Jurkat, Clone E6-1 (cell line): ENCODE measurements at regions not wholly inside any gene's neighbourhood (a gene's known extent, or its start where the extent isn't known, plus 50 kb on each side); places are given as distances from the start of the nearest gene placed in this dataset.

ENCODE experiments used
- DNase-seq: peaks from one replicate; pipeline ENCODE4 v3.0.0-alpha.2; 2011; ENCODE audit warnings: low read depth, low spot score
- H3K4me3 ChIP-seq: 2 replicates; pipeline ENCODE4 v1.5.1; 2011; ENCODE audit warnings: mild to moderate bottlenecking, low read length, control low read depth, moderate library complexity

DNA sequence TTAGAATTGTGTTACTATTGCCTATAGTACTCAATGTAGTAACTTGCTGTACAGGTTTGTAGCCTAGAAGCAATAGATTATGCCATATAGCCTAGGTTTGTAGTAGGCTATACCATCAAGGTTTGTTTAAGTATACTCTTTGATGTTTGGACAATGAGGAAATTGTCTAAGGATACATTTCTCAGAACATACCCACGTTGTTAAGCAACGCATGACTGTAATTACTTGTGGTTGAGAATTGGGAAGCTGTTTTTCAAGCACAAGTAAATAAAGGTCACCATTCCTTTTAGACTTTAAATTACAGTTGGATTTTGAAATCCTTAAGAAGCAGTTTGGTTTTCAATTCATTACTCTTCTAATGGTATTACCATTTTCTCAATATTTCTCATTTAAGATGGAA, 89.8 kb upstream of the KCNH7 start:
- no peak for DNase-seq
- H3K4me3 ChIP-seq = no peak overlapping the region

DNA sequence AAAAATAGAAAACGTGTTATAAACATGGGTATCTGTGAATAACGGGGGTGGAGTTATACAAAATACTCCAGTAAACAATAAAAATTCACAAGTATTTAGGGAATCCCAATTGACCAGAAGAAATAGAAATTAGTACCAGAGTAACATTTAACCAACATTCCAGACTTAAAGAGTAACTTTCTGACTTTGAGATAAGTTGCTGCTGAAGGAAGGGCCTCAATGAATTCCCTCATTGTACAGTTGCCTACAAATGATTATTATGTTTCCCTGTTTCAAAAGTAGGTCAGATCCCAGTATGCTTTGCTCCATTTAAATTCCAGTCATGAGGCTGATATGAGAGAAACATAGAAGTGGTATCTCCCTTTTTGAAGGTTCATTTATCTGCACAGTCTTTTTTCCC, 88.3 kb upstream of the KCNH7 start:
- DNase-seq = no peak

DNA sequence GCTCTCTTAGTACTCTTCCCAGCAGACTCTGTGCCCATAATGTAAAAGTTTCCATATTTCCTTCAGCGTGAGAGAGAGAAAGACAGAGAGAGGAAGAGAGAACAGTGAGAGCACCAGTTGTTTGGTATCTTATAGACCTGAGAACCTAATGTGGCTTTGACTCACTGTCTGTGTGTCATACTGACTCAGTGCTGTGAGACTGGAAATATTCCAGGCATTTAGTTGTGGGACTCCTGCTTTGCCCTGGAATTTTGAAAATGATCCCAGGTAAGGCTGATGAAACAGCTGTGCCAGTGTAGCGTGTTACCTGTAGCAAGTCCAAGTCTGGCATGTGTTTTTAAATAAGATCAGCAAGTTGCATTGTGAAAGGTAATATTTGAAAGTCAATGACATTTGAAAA, 87.9 kb upstream of the KCNH7 start:
- DNase-seq = no peak
- no peak overlapping the region for H3K4me3 ChIP-seq

More for the DNA sequence above, 88.3 kb upstream of the KCNH7 start:
- no peak overlapping the region for H3K4me3 ChIP-seq

DNA sequence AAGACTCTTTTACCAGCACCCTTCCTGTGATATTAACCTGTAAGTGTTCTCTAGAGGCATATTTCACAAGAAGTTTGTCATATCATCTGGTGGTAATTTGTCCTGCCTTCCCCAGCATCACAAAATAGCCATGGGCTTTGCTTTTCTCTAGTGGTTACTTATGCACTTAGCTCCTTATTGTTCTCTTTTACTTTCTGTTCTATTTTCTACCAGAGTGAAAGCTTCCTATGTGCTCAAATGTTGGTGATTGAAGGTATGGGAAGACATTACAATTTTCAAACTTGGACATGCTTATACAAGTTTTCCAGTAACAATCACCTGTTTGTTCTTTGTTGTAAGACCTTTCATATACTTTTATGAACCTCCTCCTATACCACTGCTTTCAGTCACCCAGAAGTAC, 87.0 kb upstream of the KCNH7 start:
- no peak overlapping the region for H3K4me3 ChIP-seq
- DNase-seq = no peak

DNA sequence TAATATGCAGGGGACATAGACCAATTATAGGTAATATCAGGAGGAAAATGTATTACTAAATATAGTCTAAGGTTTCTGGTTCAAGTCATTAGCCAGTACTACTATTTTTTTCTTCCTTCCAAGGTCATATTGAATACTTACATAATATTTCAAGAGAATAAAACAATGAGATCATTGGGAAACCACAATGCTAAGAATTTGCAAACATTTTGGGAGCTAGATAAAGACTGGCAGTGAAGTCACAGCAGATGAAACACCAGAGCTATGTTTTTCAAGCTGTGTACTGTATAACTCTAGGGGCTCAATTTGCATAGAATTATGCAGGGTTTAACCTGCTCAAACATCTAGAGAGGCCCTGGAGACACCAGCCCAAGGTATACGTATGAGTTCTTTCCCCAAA, 80.5 kb upstream of the KCNH7 start:
- H3K4me3 ChIP-seq = no peak overlapping the region
- DNase-seq = no peak

DNA sequence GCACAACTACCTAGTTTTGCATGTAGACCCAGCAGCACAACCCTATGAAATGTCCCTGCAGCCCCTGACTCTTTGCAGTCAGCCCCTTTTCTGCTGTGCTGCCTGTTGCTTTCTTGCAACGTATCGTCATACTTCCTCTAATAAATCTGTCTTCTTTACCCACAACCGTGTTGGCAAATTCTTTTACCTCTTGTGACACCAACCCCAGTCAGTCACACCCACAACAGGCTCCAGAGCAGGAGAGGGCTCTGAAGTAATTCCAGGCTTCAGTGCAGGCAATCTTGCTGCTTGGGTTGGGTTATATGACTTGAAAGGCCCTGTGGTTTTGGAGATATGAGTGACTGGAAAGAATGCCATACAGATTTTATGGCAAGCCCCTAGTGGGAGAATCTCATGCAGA, 79.1 kb upstream of the KCNH7 start:
- no peak overlapping the region for H3K4me3 ChIP-seq
- DNase-seq = no peak

DNA sequence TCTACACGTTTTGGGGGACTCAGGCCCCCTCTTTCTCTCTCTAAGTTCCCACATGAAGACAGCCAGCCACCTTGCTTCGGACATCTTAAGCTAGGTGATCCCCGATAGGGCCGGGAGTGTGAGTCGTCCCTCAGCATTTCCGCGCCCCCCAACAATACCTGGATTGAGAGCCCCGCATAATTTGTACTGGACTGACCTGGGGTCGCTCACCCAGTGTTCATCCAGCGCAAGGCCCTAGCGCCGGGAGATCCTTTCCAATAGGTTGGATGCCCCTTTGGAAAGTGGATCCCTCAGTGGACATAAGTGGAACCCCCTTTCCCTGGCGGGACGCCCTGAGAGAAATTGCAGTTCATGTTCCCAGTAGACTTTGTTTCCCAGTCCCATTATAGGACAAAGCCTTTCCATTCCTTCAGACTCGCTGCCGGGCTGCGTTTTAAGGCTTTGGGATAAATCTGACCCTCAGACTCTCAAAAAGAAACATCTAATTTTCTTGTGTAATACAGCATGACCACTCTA, 77.8 kb upstream of the KCNH7 start:
- DNase-seq = no peak

DNA sequence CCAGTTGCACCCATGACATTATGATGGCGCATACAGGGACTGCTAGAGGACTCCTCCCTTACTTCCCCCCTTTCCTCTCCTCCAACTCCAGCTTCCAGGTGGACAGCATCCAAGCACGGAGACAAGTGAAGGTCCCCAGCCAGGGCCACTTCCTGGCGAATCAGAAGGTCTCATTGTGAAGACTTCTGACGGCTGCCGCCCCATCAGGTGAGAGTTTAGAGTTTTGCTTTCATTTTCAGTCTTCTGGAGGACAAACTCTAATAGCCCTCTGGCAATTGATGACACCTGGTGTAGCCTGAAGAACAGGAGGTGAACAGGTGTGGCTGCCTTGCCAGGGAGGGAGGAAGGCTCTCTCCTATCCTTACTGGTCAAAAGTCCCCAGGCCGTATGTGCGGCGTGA, 77.3 kb upstream of the KCNH7 start:
- no peak overlapping the region for H3K4me3 ChIP-seq
- DNase-seq = no peak

More for the DNA sequence above, 77.8 kb upstream of the KCNH7 start:
- H3K4me3 ChIP-seq = no peak overlapping the region

DNA sequence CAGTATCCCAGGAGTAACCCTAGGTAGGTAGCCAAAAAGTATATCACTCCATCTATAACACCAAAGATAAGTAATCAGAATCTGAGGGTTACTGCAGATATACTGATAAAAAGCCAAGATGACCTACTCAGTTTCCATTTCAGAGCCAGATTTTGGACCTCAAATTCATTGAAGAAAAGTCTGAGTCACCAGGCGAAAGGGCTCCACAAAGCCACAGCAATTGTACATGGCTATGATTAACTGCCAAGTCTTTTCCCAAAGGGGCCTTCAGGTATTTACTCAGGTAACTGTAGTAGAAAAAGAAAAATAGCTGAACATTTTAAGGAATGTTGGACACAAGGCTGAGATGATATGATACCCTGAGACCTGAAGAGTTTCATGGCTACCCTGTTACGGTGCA, 75.6 kb upstream of the KCNH7 start:
- no peak for DNase-seq
- no peak overlapping the region for H3K4me3 ChIP-seq

DNA sequence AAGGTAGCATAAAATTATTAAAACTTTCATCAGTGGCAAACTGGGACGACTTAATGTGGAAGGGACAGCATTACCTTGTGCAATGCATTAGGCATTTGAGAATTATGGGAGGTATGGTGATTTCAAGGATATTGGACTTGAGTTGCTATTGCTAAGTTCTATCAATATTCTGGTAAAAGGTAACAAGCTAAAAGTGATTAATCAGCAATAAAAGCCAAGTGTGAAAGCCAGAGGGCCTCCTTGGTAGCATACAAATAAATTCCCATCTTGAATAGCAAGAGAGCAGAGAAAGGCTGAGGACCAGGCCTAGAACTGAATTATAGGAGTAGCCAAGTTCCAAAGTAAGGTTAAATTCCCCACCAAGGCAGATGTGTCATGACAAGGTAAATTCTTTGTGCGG, 74.2 kb upstream of the KCNH7 start:
- no peak overlapping the region for H3K4me3 ChIP-seq
- no peak for DNase-seq

DNA sequence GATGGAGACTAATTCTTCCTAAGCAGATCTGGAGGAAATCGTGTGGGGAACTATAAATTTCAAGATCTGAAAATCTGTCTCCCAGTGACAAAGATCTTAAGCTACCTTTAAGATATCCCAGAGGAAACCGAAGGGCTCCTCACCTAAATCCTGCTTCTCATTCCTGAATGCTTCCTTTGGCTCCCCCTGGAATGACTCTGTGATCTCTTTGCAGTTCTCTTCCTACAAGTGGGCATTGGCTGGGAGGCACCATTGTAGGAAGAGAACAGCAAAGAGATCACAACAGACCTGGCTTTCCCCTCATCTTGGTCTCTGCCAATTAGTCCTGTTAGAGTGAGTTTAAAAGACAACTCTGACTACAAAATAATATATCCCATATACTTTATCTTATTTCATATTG, 70.0 kb upstream of the KCNH7 start:
- DNase-seq = no peak
- no peak overlapping the region for H3K4me3 ChIP-seq

DNA sequence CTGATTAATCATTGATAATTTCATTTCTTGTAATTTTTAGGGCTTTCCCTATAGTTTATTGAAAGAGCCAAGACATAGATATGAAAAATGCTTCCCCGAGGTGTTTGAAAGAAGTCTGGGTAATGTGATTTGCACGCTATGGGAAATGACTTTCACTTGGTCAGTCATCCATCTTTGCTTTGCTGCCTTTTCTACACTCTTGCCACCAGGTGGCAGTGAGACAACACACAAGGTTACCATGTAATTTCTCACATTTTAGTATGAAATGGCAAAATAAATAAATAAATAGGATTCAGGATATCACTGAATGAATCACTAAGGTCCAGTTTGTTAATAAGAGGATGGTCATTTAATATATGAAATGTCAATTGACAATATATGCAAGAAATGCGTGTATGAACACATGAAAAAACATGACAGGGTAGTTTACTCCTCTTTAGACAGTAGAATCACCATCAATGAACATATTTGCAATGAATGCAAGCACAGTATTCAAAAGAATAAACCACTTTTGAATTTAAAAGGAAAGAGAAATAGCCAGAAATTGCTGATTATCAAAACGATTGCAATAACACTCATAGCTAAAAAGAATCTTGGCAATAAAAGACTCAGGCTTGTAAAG, 52.2 kb upstream of the KCNH7 start:
- peak; percentile 38 for DNase-seq
- H3K4me3 ChIP-seq = no peak overlapping the region

DNA sequence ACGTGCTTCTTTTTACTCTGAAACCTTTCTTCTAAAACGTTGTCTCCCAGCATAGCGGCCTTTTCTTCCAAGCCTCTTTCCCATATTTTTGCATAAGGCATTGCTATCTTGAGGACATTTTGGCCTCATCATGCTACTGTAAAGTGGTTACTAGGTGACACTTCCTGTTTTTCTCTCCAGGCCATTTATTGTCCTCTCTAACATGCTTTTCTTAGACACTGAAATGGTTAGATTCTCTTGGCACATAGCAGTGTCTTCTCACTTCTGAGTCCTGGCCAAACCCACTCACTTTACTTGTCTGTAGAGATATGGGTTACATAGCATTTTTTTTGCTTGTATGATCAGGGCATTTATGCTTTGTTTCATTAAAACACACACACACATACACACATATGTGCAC, 50.1 kb upstream of the KCNH7 start:
- no peak for DNase-seq
- no peak overlapping the region for H3K4me3 ChIP-seq
